HG02678 (cell line): ENCODE measurements at regions not wholly inside any gene's neighbourhood (a gene's known extent, or its start where the extent isn't known, plus 50 kb on each side); places are given as distances from the start of the nearest gene placed in this dataset.
"Not testable (repeated sequence)": the region's sequence is repeated elsewhere in the genome, so short reads cannot be mapped to it uniquely, and the experiment has no call there.

Experiments
- ATAC-seq: cut with Tn5 transposase; IDR thresholded peaks from one replicate; pipeline ENCODE4 v1.9.1; 2021; ENCODE audit warnings: mild to moderate bottlenecking, moderate library complexity; ENCODE audit not compliant: unreplicated experiment

GRCh38 chr4:120005527-120005926 is 61.1 kb downstream of the MAD2L1 start:
- no peak for ATAC-seq

- ATAC-seq = no peak
These were observed 61.6 kb downstream of the MAD2L1 start for GRCh38 chr4:120005076-120005475.

GRCh38 chr4:120004054-120004453 is 62.6 kb downstream of the MAD2L1 start:
- ATAC-seq = no peak

- ATAC-seq = no peak
These were observed 63.5 kb downstream of the MAD2L1 start for GRCh38 chr4:120003193-120003592.

- no peak for ATAC-seq
These were observed 64.8 kb downstream of the MAD2L1 start for GRCh38 chr4:120001850-120002249.

- no peak for ATAC-seq
These were observed 65.9 kb downstream of the MAD2L1 start for GRCh38 chr4:120000591-120001296.

- not testable (repeated sequence) for ATAC-seq
These were observed 70.6 kb downstream of the MAD2L1 start for GRCh38 chr4:119996024-119996423.

- ATAC-seq = no peak
These were observed 81.7 kb downstream of the MAD2L1 start for GRCh38 chr4:119984996-119985395.

GRCh38 chr4:119982756-119983155 is 83.9 kb downstream of the MAD2L1 start:
- ATAC-seq = no peak

- no peak for ATAC-seq
These were observed 86.2 kb downstream of the MAD2L1 start for GRCh38 chr4:119980456-119980855.

GRCh38 chr4:119977076-119977940 is 89.3 kb downstream of the MAD2L1 start:
- ATAC-seq = no peak

- no peak for ATAC-seq
These were observed 95.1 kb downstream of the MAD2L1 start for GRCh38 chr4:119971431-119972084.

- ATAC-seq = no peak
These were observed 104.0 kb downstream of the MAD2L1 start for GRCh38 chr4:119962631-119963030.

- ATAC-seq = no peak
These were observed 107.7 kb downstream of the MAD2L1 start for GRCh38 chr4:119958983-119959382.

GRCh38 chr4:119955256-119955655 is 111.4 kb downstream of the MAD2L1 start:
- no peak for ATAC-seq

- ATAC-seq = not testable (repeated sequence)
These were observed 112.2 kb downstream of the MAD2L1 start for GRCh38 chr4:119954487-119954886.

- ATAC-seq = no peak
These were observed 120.3 kb downstream of the MAD2L1 start for GRCh38 chr4:119946359-119946758.

GRCh38 chr4:119942806-119943205 is 123.8 kb downstream of the MAD2L1 start:
- no peak for ATAC-seq

- ATAC-seq = no peak
These were observed 126.1 kb downstream of the MAD2L1 start for GRCh38 chr4:119940557-119940956.

- no peak for ATAC-seq
These were observed 127.3 kb downstream of the MAD2L1 start for GRCh38 chr4:119939071-119939995.

- no peak for ATAC-seq
These were observed 128.9 kb downstream of the MAD2L1 start for GRCh38 chr4:119937746-119938145.
